ES-I3 (cell line): ENCODE measurements at regions not wholly inside any gene's neighbourhood (a gene's known extent, or its start where the extent isn't known, plus 50 kb on each side); places are given as distances from the start of the nearest gene placed in this dataset.

Source experiments
- H3K36me3 ChIP-seq: 2 replicates; pipeline ENCODE4 v1.6.1; 2013; ENCODE audit warnings: mild to moderate bottlenecking, low read length, control low read depth, moderate library complexity; ENCODE audit not compliant: insufficient read depth
- H3K4me1 ChIP-seq: 2 replicates; pipeline ENCODE4 v1.6.1; 2013; ENCODE audit warnings: mild to moderate bottlenecking, control low read depth, low read length; ENCODE audit not compliant: insufficient read depth
- H3K9ac ChIP-seq: 2 replicates; pipeline ENCODE4 v1.6.1; 2013; ENCODE audit warnings: low read depth, mild to moderate bottlenecking, low read length, moderate library complexity
- H3K9me3 ChIP-seq: 2 replicates; pipeline ENCODE4 v1.6.1; 2013; ENCODE audit warnings: mild to moderate bottlenecking, low read length, moderate library complexity; ENCODE audit not compliant: control insufficient read depth, insufficient read depth

DNA sequence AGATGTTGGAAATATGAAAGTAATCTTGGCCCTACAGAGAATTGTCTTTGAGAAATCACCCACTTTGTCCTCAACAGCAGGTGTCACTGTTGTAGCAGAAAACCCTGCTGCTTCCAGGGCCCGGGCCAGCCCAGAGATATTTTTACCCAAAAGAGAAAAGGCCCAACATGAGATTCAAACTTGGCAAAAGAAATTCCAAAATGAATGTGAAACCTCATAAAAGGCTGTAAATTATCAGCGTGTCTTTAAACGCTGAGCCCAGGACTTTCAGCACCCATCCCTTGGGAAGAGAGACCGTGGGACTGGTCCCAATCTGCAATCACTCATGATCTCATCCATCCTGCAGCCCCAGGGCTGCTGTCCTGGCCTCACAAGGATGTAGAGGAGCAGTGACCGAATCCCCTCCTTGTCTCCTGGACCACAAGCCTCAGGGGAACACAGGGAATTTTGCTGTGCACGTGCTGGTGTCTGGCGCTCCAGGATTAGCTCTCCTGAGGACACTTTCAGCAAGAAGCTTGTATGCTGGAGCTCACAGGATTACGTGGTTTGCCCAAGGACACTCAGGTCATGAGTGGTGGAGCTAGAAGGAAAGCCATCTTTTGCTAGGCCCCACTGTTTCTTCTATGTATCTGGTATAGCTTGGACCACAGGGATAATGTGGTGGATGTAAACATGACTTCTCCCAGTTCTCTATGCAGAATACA, 202.1 kb downstream of the RNF144A start:
- H3K9ac ChIP-seq: no peak overlapping the region
- H3K4me1 ChIP-seq: no peaks in the 10 kb centered on the region
- H3K36me3 ChIP-seq: no peaks in the 10 kb centered on the region
- no peaks in the 10 kb centered on the region for H3K9me3 ChIP-seq

DNA sequence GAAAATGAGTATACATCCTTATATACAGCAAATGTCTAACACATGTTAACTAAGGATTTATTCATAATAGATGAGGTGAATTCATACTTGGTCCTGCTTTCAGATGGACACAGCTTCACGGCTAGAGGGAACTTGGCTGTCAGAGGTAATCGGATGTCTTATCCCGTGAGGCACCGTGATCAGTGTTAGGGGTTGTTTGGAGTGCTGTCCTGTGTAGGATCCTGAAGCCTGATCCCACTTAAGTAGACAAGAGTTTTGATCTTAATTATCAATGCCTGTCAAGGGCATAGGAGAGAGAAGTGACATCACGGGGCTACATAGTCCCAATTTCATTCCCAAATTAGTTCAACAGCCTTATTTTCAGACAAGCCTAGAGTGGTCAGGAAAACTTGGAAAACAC, 204.6 kb downstream of the RNF144A start:
- H3K9ac ChIP-seq: no peak overlapping the region
- no peaks in the 10 kb centered on the region for H3K4me1 ChIP-seq
- H3K36me3 ChIP-seq: no peaks in the 10 kb centered on the region; the same call in 1 of the 2 replicates
- no peaks in the 10 kb centered on the region for H3K9me3 ChIP-seq

DNA sequence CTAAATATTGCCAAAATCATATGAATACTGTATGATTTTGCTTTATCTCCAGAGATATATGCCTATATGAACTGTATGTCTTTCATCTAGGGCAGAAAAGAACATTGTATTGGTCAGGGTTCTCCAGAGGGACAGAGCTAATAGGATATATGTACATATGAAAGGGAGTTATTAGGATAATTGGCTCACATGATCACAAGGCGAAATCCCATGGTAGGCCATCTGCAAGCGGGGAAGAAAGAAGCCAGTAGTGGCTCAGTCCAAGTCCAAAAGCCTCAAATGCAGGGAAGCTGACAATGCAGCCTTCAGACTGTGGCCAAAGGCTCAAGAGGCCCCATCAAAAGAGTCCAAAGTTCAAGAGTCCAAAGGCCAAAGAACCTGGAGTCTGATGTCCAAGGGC, 209.9 kb downstream of the RNF144A start:
- Histone ChIP-seq H3K36me3 (no peaks in the 10 kb centered on the region; the same call in 1 of the 2 replicates), H3K9me3 (no peaks in the 10 kb centered on the region), H3K9ac (no peak overlapping the region), H3K4me1 (no peaks in the 10 kb centered on the region)

- H3K9me3 ChIP-seq: no peaks in the 10 kb centered on the region
- H3K36me3 ChIP-seq: no peaks in the 10 kb centered on the region; the same call in 1 of the 2 replicates
- H3K9ac ChIP-seq: no peak overlapping the region
- H3K4me1 ChIP-seq: no peaks in the 10 kb centered on the region
These were observed 210.5 kb downstream of the RNF144A start for GRCh38 chr2:7127687-7128086.

DNA sequence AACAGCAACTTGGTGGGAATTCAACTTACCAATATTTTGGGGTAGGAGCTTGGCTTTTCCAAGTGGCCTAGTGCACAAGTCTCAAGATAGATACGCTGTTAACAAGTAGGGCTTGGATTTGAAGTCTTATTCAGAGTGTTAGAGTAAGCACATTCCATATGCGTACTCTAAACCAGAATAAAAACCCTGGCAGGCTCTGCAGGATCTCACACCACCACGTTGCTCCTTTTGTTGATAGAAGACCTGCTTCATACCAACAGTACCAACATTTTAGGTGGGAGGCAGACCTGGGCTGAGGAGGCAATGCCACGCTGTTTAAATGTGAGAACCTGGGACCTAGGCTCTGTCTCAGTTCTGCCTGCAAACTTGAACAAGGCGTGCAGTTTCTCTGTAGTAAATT, 214.0 kb downstream of the RNF144A start:
- H3K36me3 ChIP-seq: no peaks in the 10 kb centered on the region; the same call in 1 of the 2 replicates
- H3K9me3 ChIP-seq: no peaks in the 10 kb centered on the region
- no peaks in the 10 kb centered on the region for H3K4me1 ChIP-seq
- no peak overlapping the region for H3K9ac ChIP-seq

DNA sequence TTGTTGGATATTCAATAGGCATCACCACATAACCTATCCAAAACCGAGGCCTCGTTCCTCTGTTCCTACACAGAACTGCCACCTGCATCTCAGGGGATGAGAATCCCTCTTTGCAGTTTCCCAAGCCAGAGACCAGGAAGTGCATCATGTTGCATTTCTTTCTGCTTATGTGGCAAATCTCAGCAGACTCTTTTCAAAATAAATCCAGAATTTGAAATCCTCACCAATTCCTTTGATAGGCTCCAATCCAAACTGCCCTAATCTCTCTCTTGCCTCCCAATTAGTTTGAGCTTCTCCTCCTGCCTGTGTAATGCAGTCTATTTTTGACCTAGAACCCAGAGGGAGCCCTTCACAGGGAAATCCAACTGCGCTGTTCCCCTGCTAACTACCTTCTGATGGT, 215.5 kb downstream of the RNF144A start:
- no peaks in the 10 kb centered on the region for H3K4me1 ChIP-seq
- H3K9me3 ChIP-seq: no peaks in the 10 kb centered on the region
- H3K9ac ChIP-seq: no peak overlapping the region
- H3K36me3 ChIP-seq: no peaks in the 10 kb centered on the region

- H3K36me3 ChIP-seq: no peaks in the 10 kb centered on the region
- H3K9me3 ChIP-seq: no peaks in the 10 kb centered on the region
- no peaks in the 10 kb centered on the region for H3K4me1 ChIP-seq
- no peak overlapping the region for H3K9ac ChIP-seq
These were observed 216.3 kb downstream of the RNF144A start for GRCh38 chr2:7133521-7133920.

- no peaks in the 10 kb centered on the region for H3K36me3 ChIP-seq
- H3K4me1 ChIP-seq: no peaks in the 10 kb centered on the region
- no peaks in the 10 kb centered on the region; the same call in 1 of the 2 replicates for H3K9me3 ChIP-seq
- H3K9ac ChIP-seq: no peak overlapping the region
These were observed 223.1 kb downstream of the RNF144A start for GRCh38 chr2:7140306-7140705.

GRCh38 chr2:7145707-7146106, 228.5 kb downstream of the RNF144A start:
- no peaks in the 10 kb centered on the region; the same call in 1 of the 2 replicates for H3K9me3 ChIP-seq
- peaks cover 6% of the 10 kb centered on the region; the same call in 1 of the 2 replicates for H3K4me1 ChIP-seq
- no peak overlapping the region for H3K9ac ChIP-seq
- H3K36me3 ChIP-seq: no peaks in the 10 kb centered on the region

- H3K9me3 ChIP-seq: no peaks in the 10 kb centered on the region; the same call in 1 of the 2 replicates
- H3K36me3 ChIP-seq: no peaks in the 10 kb centered on the region
- no peak overlapping the region for H3K9ac ChIP-seq
- peaks cover 6% of the 10 kb centered on the region; the same call in 1 of the 2 replicates for H3K4me1 ChIP-seq
These were observed 228.9 kb downstream of the RNF144A start for GRCh38 chr2:7146151-7146550.

DNA sequence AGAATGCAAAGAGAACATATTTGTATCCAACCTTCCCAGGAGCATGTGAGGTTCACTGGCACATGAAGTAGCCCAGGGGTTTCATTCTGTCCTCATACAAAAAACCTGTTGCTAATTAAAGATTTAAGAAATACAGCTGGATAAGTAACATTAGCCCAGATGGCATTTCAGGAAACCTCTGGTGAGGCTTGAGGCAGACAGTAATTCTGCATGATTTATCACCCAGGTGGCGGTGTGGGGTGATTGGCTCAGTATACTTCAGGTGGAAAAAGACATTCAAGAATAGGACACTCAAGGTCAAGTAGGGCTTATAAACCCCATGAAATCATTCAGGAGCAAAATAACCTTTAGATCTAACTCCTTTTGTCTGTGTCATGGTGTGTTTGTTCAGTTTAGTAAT, 237.4 kb downstream of the RNF144A start:
- Histone ChIP-seq H3K36me3 (no peaks in the 10 kb centered on the region), H3K9ac (no peak overlapping the region), H3K9me3 (0 out of 2 replicates have a peak, but pooled peaks cover 2% of the 10 kb centered on the region), H3K4me1 (no peaks in the 10 kb centered on the region)

DNA sequence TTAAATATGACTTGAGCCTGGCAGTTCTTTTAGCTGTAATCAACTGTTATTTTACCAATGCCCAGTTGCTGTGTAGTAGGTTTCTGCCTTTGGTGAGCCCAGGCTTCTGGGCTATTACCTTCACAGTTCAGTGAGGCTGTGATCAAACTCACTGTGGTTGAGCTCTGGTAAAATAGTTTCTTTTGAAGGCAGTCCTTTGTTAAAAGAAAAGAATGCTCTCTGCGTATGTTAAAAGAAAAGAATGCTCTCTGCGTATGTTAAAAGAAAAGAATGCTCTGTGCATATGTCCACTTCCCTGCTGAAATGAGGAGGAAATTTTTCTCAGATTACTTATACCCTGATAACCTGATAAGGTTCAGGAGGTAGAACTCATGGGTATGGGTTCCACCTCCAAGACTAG, 244.3 kb downstream of the RNF144A start:
- no peaks in the 10 kb centered on the region for H3K9me3 ChIP-seq
- no peak overlapping the region for H3K9ac ChIP-seq
- no peaks in the 10 kb centered on the region for H3K36me3 ChIP-seq
- no peaks in the 10 kb centered on the region; the same call in 1 of the 2 replicates for H3K4me1 ChIP-seq

DNA sequence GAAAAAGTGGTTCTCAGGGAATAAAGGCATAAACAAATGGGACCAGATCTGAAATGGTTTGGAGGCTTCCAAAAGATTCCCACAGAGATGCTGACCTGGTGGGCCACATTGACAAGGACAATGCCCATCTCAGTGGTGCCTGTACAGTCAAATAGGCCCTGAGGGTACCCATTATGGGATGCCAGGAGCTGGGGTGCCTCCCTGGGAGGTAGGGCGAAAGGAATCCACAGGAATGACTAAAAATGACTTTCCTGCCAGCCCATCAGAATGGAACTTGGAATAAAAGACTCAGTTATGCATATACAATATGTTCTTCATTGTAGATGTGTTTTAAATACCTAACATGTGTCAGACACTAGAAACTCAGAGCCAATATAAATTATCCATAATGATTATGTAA, 248.5 kb downstream of the RNF144A start:
- H3K9me3 ChIP-seq: no peaks in the 10 kb centered on the region
- no peak overlapping the region for H3K9ac ChIP-seq
- no peaks in the 10 kb centered on the region for H3K36me3 ChIP-seq
- no peaks in the 10 kb centered on the region; the same call in 1 of the 2 replicates for H3K4me1 ChIP-seq

GRCh38 chr2:7167801-7168411, 250.7 kb downstream of the RNF144A start:
- Histone ChIP-seq H3K9ac (no peak overlapping the region), H3K4me1 (no peaks in the 10 kb centered on the region), H3K9me3 (no peaks in the 10 kb centered on the region), H3K36me3 (no peaks in the 10 kb centered on the region)

DNA sequence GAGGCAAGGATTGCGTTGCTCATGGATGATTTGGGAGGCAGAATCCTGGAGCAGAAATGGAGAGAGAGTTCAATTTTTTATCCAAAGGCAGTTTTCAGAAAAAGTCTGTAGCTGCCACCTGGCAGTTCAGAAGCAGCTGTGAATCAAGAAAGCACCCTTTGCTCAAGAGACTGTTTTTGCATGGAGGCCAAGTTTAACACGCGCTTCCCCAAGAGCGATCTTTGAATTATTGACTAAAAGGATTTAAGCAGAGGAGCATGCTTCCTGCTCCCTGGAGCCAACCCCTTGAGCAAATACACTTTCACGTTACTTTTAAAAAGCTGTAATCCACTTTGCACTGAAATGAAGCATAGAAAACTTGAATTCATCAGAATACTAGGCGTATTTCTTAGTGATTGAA, 252.4 kb downstream of the RNF144A start:
- H3K4me1 ChIP-seq: no peaks in the 10 kb centered on the region
- H3K36me3 ChIP-seq: no peaks in the 10 kb centered on the region
- no peaks in the 10 kb centered on the region for H3K9me3 ChIP-seq
- no peak overlapping the region for H3K9ac ChIP-seq
